DMS114 treated with DMSO at 0.1 percent for 48 hours (cell line): ENCODE measurements at regions not wholly inside any gene's neighbourhood (a gene's known extent, or its start where the extent isn't known, plus 50 kb on each side); places are given as distances from the start of the nearest gene placed in this dataset.

Experiments used
- DNase-seq: peaks from one replicate; lab custom pipeline; 2025; ENCODE audit not compliant: unreplicated experiment; lab: John Stamatoyannopoulos, UW

DNA sequence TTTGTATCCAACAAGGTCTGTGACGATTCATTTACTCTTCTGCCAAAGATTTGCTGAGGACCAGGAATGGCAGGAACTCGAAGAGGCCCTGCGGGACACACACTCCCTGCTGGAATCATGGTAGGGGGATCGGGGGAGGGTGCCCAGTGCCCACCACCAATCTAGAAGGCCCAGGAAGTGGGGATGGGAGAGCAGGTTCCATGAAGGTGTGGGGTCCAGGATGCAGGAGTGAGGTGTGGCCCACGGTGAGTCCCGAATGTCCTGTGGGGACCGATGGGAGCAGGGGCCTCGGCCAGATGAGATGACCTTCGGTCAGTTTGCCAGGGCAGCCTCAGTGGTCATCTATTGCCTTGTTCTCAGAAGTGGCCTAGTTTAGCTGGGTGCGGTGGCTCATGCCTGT, 492.7 kb downstream of the BRD1 start:
- DNase-seq: no peak

DNA sequence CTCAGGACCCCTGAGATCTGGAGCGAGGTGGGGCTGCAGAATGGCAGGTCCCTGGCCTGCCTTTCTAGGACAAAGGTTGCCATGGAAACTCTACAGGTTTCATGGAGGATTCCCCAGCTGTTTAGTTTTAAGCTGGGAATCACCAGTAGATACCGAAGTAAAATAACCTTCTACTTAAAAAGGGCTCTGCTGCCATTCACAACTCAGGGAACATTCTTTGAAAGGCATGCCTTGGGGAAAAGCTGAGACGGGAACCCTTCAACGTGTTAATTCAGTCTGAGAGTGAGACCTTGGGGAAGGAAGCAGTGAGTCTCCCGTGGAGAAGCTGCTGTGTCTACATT, 493.3 kb downstream of the BRD1 start:
- no peak for DNase-seq

DNA sequence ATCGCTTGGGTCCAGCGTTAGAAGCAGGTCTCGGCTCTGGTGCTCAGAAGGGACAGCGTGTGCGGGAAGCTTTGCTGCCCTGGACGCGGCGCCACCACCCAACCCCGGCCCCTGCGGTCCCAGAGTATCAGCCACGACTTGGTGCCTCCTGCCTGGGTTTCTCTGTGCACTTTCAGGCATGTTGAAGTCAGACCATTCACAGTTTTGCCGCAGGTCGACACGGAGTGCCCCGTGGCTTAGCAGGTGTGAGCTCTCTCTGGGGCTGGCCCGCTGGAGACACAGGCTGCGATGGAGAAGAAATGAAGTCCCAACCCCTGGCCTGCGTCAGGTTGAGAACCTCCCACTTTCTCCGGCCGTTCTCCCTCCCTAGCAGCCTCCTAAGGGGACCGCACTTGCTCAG, 494.5 kb downstream of the BRD1 start:
- DNase-seq: no peak

DNA sequence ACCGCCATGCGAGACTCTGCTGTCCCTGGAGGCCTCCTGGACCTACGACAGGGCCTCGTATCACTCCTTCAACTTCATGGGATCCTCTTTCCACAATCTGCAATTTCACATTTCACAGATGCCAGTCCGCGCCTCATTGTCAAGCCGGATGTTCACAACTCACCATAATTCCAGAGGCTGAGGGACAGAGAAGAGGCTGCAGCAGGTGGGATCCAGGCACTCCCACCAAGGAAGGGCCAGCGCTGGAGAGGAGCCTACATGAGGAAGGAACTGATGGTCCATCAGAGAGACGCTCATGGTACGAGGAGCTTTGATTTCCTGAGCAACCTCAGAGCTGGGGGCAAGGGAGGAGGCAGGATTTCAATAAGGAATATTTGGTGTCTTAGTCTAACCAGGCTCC, 495.0 kb downstream of the BRD1 start:
- no peak for DNase-seq

DNA sequence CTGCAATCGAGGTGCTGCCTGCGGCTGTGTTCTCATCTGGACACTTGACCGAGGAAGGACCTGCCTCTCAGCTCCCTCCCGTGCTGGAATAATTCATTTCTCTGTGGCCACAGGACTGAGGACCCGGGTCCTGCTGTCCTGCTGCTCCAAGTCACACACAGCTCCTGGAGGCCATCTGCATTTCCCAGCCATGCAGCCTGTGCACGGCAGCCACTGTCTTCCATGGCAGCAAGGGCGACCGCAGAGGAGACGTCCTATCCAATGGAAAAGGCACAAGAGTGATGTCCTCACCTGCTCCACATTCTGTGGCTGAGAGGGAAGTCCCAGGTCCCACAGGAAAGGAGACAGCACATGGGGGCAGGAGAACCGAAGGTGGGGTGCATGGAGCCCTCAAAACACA, 495.8 kb downstream of the BRD1 start:
- DNase-seq: no peak

DNA sequence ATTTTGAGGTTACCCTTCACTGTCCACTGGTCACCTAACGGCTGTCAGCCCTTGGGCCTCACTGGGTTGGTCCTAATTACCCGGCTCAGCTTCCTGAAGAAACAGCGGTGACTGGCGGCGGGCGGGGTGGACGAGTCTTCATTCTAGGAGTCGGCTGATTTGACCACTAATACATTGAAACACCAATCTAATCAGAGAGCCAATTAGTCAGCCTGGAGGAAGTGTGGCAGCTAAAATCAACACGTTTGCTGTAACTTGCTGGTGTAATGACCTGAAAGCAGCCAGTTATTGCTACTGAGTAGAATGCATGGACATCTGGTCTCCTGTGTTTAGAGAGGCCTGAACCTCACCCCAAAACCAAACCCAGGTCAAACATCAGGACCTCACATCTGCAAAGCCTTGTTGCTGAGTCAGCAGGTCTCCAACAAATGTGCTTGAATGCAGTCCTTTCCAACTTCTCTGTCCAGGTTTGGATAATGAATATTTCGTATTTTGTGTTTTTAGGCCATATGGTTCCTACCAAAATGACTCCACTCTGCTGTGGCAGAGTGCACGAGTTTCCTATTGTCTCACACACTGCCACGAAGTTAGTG, 496.4 kb downstream of the BRD1 start:
- no peak for DNase-seq

DNA sequence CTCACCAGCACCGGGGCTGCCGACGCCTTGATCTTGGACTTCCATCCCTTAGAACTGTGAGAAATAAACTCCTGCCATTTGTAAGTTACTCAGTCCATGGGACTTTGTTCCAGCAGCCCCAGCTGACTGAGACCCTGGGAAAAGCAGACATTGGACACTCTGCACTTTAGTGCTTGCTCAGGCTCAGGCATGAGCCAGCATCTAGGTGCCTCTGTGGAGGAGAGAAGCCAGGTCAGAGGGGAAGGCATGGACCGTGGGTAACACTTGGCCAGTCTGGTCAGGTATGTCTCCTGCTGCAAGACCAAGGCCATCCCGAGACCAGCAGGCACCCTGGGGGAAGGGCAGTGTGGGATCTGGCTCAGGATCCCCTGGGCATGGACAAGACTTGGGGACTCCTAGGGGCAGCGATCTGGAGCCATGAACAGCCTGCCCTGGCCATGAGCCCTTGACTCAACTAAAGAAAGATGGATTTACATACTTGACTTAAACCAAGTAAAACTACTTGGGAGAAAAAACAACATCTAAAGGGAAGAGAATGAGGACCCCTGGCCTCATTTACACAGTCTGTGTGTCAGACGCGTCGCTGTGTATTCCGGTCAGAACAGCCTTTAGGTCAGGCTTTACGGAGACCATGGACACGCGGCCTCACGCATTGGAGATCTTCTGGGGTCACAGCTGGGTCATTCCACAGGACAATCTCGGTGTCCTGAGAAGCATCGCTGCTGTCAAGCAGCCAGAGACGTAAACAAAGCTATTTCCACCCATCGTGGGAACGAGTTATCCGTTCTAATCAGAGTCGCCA, 497.1 kb downstream of the BRD1 start:
- no peak for DNase-seq

DNA sequence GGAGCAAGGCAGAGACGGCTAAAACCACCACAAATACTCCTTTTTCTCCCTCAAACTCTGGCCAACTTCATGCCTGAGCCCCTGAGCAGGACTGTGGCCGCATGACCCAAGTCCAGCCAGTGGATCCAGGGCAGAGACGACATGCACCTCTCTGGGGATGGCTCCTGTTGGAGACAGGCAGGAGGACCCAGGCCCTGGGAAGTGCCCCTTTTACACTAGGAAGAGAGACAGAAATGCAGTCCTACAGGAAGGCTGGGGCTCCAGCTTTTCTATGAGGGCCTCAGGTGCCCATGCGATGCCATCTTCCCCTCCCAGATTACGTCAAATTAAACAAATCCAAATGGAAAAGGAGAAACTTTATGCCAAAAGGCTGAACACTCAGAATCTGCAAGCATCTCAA, 498.0 kb downstream of the BRD1 start:
- no peak for DNase-seq

DNA sequence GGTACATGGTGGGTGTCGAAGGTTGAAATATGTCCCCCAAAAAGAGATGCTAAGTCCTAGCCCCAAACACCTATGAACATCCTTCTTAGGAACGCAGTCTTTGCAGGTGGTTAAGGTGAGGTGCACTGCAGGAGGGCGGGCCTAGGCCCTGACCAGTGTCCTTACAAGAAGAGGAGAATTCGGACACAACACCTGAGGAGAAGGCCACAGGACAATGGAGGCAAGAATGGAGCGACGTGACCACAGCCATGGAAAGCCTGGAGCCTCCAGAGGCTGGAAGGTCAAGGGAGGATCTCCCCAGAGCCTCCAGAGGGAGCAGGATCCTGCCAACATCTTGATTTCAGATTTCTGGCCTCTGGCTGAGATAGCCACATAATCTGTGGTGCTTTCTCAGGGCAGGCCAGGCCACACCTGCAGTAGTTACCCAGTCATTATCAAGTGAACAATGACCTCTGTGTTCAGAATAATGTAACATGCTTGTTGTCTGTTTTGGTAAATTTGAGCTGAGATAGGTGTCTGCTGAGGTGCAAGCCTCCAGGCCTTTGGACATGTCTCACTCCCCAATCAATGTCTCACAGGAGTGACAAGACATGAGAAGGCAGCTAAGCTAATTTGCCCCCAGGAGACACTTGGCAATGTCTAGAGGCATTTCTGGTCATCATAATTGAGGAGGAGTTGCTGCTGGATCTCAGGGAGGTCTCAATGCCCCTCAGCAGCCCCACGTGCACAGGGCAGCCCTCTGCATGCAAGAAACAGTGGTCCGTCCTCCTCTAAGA, 498.9 kb downstream of the BRD1 start:
- DNase-seq: no peak

DNA sequence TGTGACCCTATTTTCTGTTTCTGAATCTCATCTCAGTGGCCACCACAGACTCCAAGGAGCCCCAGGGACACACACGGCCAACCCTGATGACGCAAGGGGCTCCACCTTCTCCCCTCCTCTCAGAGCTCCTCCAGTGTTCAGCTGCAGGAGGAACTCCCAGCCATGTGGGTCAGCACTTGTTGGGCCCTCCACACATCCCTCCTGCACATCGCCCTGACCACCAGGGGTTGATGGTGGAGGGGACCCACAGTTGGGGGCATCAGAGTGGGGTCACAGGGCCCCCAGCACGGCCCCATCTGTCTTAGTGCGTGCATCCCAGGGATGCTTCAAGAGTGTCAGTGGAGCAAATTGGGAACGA, 499.6 kb downstream of the BRD1 start:
- DNase-seq: no peak

DNA sequence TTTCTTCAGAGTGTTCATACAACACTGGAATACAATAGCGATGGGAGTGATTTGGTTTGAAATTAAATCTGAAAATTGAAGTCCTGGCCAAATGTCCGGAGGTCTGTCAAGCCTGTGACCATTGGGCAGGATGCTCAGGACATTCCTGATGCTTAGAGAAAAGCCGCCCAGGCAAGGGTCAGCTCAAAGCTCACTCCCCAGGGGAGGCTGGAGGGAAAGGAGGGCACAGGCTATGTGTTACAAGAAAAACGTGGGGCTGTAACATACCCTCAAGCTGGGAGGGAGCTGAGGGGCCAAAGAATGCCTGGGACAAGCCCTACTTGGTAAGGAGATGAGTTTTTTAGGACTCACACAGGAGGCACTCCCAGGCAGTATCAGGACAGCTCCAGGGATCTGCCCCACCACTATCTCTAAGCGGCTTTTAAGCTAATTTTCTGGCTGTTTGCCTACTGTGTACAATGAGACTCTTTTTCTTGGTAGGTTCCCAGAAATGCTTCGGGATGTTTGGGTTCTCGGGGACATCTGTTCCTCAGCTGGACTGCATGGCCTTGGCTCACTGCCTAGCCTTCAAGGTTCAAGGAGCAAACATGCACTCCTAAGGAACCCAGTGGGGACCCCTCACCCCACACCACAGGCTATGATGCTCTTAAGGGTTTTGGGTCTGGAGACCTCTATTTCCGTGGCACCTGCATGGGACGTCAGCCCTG, 500.1 kb downstream of the BRD1 start:
- no peak for DNase-seq

DNA sequence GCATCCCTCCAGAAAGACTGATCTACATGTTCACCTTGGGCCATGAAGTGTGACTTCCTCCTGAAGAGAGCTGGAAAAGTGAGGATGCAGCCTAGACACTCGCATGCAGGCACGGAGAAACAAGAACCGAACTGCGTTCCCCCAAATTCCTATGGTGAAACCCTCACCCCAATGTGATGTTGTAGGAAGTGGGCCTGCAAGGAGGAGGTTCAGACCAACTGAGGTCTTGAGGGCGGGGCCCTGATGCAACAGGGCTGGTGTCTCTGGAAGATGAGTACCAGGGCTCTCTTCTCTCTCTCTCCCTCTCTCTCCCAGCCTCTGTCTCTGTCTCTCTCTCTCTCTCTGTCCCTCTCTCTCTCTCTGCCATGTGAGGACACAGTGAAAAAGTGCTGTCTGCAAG, 501.1 kb downstream of the BRD1 start:
- DNase-seq: no peak

DNA sequence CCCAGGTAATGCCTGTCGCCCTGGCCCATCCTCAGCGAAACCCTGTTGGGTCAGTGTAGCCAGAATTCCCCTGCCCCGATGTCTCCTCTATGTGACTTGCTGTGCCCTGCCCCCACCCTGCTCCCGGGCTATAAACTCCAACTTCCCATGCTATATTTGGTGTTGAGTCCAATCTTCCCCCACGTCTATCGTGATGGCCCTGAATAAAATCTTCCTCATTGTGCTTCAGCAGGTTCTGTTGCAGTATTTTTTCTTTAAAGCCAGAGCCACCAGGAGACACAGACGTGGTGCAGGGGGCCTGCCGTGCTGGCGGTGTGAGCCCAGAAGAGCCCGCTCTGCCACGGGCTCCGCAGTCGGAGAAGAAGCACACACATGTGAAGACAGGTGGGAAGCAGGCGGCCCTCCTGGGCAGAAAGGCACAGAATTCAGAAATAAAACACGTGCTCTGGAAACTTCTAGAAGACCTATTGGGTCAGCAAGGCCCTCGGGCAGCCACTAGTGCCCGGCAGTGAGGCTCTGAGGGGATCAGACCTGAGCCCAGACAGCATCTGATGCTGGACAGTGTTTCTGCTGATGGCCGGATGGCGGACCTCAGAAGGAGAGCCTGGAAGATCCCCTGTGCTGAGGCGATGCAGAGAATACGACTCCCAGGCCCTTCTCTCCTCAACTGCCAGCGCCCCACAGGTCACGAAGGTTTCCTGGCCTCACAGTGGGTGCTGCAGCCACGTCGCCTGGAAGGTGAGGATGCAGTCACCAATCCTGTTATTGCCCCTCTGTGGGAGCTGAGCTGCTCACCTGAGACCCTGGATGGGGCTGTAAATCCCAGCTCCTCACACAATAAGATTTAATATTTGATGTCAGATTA, 501.9 kb downstream of the BRD1 start:
- DNase-seq: no peak

DNA sequence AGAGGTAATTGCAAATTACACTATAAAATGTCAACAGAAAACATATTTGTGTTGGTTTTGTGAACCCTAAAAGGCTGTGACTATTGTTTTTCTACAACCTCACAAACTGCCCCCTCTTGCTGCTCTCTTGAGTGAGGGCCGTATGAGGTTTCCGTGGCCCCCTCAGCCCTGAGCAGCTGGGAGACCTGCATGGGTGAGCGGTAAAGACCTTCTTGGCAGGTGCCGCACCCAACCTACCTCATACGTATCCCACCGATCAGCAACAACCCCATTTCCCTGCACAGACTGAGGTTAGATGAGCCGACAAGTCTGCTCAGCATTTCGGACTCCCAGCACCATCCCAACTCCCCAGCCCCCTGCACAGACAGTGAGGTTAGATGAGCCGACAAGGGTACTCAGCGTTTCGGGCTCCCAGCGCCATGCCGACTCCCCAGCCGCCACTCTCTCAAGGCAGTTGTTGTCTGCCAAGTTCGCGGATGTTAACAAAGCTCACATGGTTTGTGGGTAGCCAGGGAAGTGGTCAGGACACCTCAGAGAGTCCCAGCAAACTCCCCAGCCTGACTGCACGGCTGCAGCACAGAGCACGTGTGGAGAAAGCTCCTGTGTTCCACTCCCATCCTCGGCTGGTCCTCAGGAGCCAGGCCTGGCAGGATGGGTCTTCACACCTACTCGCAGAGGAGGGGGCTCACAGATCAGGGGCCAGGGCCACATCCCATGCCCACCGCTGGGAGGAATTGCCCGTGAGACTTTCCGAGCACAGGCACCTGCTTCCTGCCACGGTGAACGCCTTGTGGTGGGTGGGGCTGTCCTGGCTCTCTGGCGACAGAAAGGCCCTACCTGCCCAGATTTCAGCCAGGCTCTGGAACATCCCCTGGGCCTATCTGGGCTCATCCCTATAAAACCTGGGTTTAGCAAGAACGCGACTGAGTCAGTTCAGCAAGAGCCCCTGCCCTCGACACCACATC, 502.9 kb downstream of the BRD1 start:
- DNase-seq: no peak

DNA sequence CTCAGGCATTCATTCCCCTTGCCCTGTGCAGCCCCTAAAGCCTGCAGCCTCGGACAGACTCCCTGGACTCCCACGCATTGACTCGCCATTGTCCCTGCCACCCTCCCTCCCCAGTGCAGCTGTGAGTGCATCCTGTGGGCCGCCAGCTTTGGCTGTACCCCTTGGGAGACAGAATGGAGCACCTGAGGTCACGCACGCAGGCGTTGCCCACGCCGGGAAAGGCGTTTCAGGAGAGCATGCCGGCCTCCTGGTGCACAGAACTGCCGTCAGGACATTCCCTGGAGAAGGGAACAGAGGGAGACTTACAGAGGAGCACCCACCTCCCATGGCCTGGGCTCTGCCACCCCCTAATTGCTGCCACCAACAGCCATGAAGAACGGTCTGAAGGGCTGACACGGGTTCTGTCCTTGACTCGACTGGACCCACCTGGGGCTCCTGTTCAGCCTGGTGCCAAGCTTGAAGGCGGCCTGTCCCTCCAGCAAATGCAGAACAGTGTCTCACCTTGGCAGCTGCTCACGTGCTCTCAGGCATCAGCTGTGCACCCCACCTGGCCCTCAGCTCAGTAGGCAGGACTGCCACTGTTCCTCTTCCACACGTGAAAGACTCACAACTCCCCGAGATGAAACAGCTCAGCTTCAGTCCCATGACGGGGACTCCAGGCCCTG, 503.8 kb downstream of the BRD1 start:
- DNase-seq: no peak

DNA sequence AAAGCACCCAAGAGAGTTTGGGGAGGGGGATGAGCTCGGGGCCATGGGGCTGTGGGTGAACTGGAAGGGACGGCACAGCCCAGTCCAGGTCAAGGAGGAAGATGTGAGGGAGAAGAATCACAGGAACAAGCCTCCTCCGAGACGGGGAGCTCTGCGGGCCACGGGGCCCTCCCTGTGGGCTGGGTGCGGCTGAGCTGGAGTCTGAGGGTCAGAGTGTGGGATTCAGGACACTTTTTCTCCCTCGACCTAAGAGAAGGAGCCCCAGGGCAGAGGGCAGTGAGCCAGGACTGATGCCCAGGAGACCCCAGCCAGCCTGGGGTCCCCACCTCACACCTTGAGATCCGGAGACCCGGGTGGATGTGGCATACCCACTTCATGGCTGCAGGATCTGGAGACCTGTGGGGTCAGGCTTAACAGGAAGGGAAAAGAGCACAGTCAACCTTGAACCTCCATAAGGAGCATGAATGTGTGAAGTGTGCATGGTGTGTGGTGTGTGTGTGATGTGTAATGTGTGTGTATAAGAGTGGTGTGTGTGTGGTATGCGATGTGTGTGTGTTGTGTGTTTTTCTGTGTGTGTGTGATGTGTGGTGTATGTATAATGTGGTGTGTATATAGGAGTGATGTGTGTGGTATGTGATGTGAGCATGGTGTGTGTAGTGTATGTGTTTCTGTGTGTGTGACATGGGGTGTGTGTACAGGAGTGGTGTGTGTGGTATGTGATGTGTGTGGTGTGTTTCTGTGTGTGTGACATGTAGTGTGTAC, 504.6 kb downstream of the BRD1 start:
- no peak for DNase-seq

DNA sequence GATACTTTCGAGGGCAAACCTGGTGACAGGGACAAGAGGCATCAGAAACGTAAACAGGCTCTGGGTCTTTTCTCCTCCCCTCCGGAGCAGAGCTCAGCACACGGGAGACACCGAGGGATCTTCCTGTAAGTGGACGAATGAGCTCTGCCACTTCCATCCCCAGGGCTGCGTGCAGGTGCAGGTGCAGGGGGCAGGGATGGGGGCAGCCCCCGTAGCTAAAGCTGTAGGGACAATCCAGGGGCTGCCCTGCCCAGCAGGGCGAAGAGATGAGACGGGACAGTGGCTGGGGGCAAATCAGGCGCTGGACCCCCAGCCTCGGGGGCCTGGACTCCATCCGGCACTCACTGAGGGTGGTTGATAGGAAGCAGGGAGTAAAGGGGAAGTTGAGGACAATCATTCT, 505.4 kb downstream of the BRD1 start:
- DNase-seq: no peak

DNA sequence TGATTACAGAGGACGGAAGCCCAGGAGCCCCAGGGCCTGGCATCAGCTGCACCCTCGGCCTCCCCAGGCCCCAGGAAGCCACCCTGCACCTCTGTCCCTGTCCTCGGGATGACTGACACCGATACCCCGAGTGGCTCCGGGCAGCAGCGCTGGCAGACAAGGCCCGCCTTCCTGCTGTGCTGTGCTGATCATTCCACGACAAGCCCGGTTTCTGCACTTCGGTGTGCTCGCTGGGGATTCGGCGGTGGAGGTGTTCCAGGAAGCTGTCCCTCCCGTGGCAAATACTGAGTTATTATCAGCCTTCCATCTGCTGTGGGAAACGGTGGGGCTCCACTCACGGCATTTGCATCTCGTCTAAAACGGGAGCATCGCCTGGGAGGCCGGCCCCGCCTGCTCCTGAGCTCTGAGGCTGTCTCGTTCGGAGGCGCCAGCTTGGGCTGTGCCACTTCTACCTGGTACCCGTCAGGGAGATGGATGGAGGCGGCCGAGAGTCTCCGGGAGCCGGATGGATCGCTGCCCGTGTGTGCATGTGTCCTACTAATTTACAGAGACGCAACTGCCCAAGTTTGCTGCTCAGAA, 506.1 kb downstream of the BRD1 start:
- no peak for DNase-seq
